ENCODE measurements at regions not wholly inside any gene's neighbourhood (a gene's known extent, or its start where the extent isn't known, plus 50 kb on each side); places are given as distances from the start of the nearest gene placed in this dataset.

GRCh38 chr2:38486213-38487026 lies 109.3 kb upstream of the ATL2 start:
- no peak for TF ChIP-seq EZH2 (IDR thresholded peaks at IDR 0.05; ENCODE audit: borderline replicate concordance, low read length)
- no peak for TF ChIP-seq CTCF (IDR thresholded peaks at IDR 0.05; ENCODE audit: low read length)
- no peak overlapping the region for H3K4me3 ChIP-seq (ENCODE audit: low read depth, low read length, poor library complexity, severe bottlenecking)
- H3K36me3 ChIP-seq (ENCODE audit: insufficient read depth, low read length), result no peaks in the 10 kb centered on the region
- no peaks in the 10 kb centered on the region for H3K9me3 ChIP-seq (ENCODE audit: low read length)
- H3K4me1 ChIP-seq (ENCODE audit: insufficient read depth, low read length, severe bottlenecking), result no peaks in the 10 kb centered on the region
- H3K27me3 ChIP-seq (ENCODE audit: insufficient read depth, low read length), result no peaks in the 10 kb centered on the region
- no peaks in the 10 kb centered on the region for H3K79me2 ChIP-seq (ENCODE audit: insufficient read depth, low read length)
- H4K20me1 ChIP-seq (ENCODE audit: insufficient read depth, low read length), result no peaks in the 10 kb centered on the region
- no peak overlapping the region for H2AFZ ChIP-seq (ENCODE audit: low read length)
- H3F3A ChIP-seq (ENCODE audit: insufficient read depth, low read length), result no peaks in the 10 kb centered on the region
- no peak overlapping the region for H3K4me2 ChIP-seq (ENCODE audit: low read length)
- H3K9me2 ChIP-seq (ENCODE audit: low read depth, low read length), result no peaks in the 10 kb centered on the region
- no peak overlapping the region for H3K9ac ChIP-seq (ENCODE audit: low read length)
- no peak overlapping the region for H3K27ac ChIP-seq (ENCODE audit: low read depth, low read length, poor library complexity, severe bottlenecking)

- H3K4me2 ChIP-seq (ENCODE audit: low read length), result no peak overlapping the region
- H3K27me3 ChIP-seq (ENCODE audit: insufficient read depth, low read length), result no peaks in the 10 kb centered on the region
- no peaks in the 10 kb centered on the region for H3F3A ChIP-seq (ENCODE audit: insufficient read depth, low read length)
- TF ChIP-seq EZH2 (IDR thresholded peaks at IDR 0.05; ENCODE audit: borderline replicate concordance, low read length) (no peak), CTCF (IDR thresholded peaks at IDR 0.05; ENCODE audit: low read length) (no peak)
- no peak overlapping the region for H3K9ac ChIP-seq (ENCODE audit: low read length)
- H3K9me2 ChIP-seq (ENCODE audit: low read depth, low read length), result no peaks in the 10 kb centered on the region
- H2AFZ ChIP-seq (ENCODE audit: low read length), result no peak overlapping the region
- H3K4me3 ChIP-seq (ENCODE audit: low read depth, low read length, poor library complexity, severe bottlenecking), result no peak overlapping the region
- H3K36me3 ChIP-seq (ENCODE audit: insufficient read depth, low read length), result no peaks in the 10 kb centered on the region; the same call in 1 of the 2 replicates
- no peak overlapping the region for H3K27ac ChIP-seq (ENCODE audit: low read depth, low read length, poor library complexity, severe bottlenecking)
- H3K9me3 ChIP-seq (ENCODE audit: low read length), result peaks cover under 1% of the 10 kb centered on the region; the same call in 1 of the 2 replicates
- H3K4me1 ChIP-seq (ENCODE audit: insufficient read depth, low read length, severe bottlenecking), result no peaks in the 10 kb centered on the region
- H4K20me1 ChIP-seq (ENCODE audit: insufficient read depth, low read length), result no peaks in the 10 kb centered on the region
- no peaks in the 10 kb centered on the region for H3K79me2 ChIP-seq (ENCODE audit: insufficient read depth, low read length)
Measured at GRCh38 chr2:38485734-38486133, 108.7 kb upstream of the ATL2 start.

DNA sequence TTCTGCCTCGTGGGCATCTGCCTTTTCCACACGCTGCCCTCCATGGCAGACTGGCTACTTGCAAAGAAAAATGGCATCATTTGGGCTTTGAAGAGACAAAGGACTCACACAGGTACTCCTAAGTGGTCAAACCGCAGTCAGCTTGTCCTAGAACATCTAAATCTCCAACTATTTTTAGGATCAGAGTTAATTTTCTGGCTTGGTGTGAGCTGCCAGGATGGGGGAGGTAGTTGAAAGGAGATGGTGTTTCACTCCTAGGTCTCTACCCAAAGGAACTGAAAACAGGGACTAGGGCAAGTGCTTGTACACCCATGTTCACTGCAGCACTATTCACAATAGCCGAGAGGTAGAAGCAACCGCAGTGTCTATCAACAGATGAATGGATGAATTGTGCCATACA lies 107.9 kb upstream of the ATL2 start:
- no peak overlapping the region for H3K4me3 ChIP-seq (ENCODE audit: low read depth, low read length, poor library complexity, severe bottlenecking)
- H4K20me1 ChIP-seq (ENCODE audit: insufficient read depth, low read length), result no peaks in the 10 kb centered on the region
- H3K9me3 ChIP-seq (ENCODE audit: low read length), result peaks cover 6% of the 10 kb centered on the region; the same call in 1 of the 2 replicates
- H3K27ac ChIP-seq (ENCODE audit: low read depth, low read length, poor library complexity, severe bottlenecking), result no peak overlapping the region
- no peak overlapping the region for H3K9ac ChIP-seq (ENCODE audit: low read length)
- no peaks in the 10 kb centered on the region for H3K4me1 ChIP-seq (ENCODE audit: insufficient read depth, low read length, severe bottlenecking)
- H3K4me2 ChIP-seq (ENCODE audit: low read length), result no peak overlapping the region
- no peak overlapping the region for H2AFZ ChIP-seq (ENCODE audit: low read length)
- H3K36me3 ChIP-seq (ENCODE audit: insufficient read depth, low read length), result no peaks in the 10 kb centered on the region; the same call in 1 of the 2 replicates
- no peaks in the 10 kb centered on the region for H3K79me2 ChIP-seq (ENCODE audit: insufficient read depth, low read length)
- no peaks in the 10 kb centered on the region for H3K27me3 ChIP-seq (ENCODE audit: insufficient read depth, low read length)
- H3K9me2 ChIP-seq (ENCODE audit: low read depth, low read length), result no peaks in the 10 kb centered on the region
- no peak for TF ChIP-seq EZH2 (IDR thresholded peaks at IDR 0.05; ENCODE audit: borderline replicate concordance, low read length)
- TF ChIP-seq CTCF (IDR thresholded peaks at IDR 0.05; ENCODE audit: low read length), result no peak
- H3F3A ChIP-seq (ENCODE audit: insufficient read depth, low read length), result no peaks in the 10 kb centered on the region

Measured in OCI-LY1 (cell line).